ENCODE measurements at regions not wholly inside any gene's neighbourhood (a gene's known extent, or its start where the extent isn't known, plus 50 kb on each side); places are given as distances from the start of the nearest gene placed in this dataset.

DNA sequence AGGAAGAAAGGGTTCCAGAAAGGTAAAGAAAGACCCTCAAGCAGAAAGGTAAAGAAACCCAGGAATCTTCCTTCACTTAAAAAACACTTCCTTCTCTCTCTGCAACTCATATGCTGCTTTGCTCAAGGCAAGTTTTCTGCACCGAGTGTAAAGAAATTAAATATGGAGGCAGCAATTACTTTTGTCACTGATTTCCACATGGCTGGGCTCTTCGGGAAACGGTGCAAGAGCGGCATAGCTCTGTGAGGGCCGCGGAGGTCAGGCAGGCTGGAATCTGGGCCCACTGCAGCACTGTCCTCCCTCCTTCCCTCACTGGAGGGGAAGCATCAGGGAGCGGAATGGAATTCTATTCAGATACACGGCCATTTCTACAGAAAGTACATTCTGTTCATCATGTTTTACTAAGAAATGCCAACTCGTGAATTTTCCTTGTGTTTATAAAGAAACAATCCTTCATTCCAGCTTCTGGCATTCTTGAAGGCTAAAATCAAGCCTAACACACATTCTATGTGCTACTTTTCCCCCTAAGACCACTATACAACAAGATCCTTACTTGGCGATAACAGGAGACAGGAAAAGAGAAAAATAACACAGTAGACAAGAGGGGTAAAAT lies 212.2 kb downstream of the SIPA1L2 start:
- H4K8ac ChIP-seq (ENCODE audit: low read depth in 2 of 2, low read length in 2 of 2), result no peak overlapping the region
- DNase-seq (no peak), ATAC-seq (ENCODE audit: low read depth) (no peak)
- no peak overlapping the region for H4K5ac ChIP-seq (ENCODE audit: low read depth, low read length)
- intact Hi-C loops (cut with micrococcal nuclease), result no loop called here
- H2BK120ac ChIP-seq (ENCODE audit: low read depth, low read length), result no peak overlapping the region
- H3K4me1 ChIP-seq (ENCODE audit: control insufficient read depth, insufficient read depth, low read length), result no peaks in the 10 kb centered on the region
- no peak overlapping the region for H3K27ac ChIP-seq (ENCODE audit: insufficient read depth, low read length)
- in situ Hi-C loops (cut with MboI; ENCODE audit: low sequenced_read_pairs), result no loop called here
- H4K91ac ChIP-seq (ENCODE audit: insufficient read depth, low read depth, low read length), result no peak overlapping the region
- H3K9me3 ChIP-seq (ENCODE audit: control insufficient read depth, insufficient read depth, low read length), result no peaks in the 10 kb centered on the region
- no peaks in the 10 kb centered on the region for H3K27me3 ChIP-seq (ENCODE audit: control insufficient read depth, insufficient read depth, low read length)
- H2AK9ac ChIP-seq (replicated peaks; ENCODE audit: low read depth, low read length, poor library complexity), result no peak overlapping the region
- WGBS, 2 experiments (ENCODE audit: extremely low coverage in 2 of 2, insufficient read length in 1 of 2), result no CpG with 5 or more reads among the region's 10 CpGs
- no peak overlapping the region for H2AK5ac ChIP-seq (ENCODE audit: low read depth, low read length)
- ChIA-PET CTCF (no interaction called here), POLR2A (ENCODE audit: unreplicated experiment) (no interaction called here)
- no peak overlapping the region for H3K56ac ChIP-seq (ENCODE audit: extremely low read depth, insufficient read depth, low read length)
- no TSS peak for BruUV-seq (replicated peaks)
- no peak overlapping the region for H2AFZ ChIP-seq (replicated peaks; ENCODE audit: low read length, poor library complexity)
- no peak overlapping the region for H3K4me3 ChIP-seq (ENCODE audit: insufficient read depth, low read depth, low read length)
- H3K4ac ChIP-seq (ENCODE audit: low read depth, low read length), result no peak overlapping the region
- H3K9me1 ChIP-seq (ENCODE audit: insufficient read depth, low read length), result no peaks in the 10 kb centered on the region; the same call in 1 of the 2 replicates
- no peaks in the 10 kb centered on the region for H4K20me1 ChIP-seq (ENCODE audit: insufficient read depth, low read length)
- no peak overlapping the region for H3K23ac ChIP-seq (ENCODE audit: low read depth, low read length)
- no peak overlapping the region for H3K9ac ChIP-seq (ENCODE audit: low read depth, low read length)
- TF ChIP-seq, protein P1, sequence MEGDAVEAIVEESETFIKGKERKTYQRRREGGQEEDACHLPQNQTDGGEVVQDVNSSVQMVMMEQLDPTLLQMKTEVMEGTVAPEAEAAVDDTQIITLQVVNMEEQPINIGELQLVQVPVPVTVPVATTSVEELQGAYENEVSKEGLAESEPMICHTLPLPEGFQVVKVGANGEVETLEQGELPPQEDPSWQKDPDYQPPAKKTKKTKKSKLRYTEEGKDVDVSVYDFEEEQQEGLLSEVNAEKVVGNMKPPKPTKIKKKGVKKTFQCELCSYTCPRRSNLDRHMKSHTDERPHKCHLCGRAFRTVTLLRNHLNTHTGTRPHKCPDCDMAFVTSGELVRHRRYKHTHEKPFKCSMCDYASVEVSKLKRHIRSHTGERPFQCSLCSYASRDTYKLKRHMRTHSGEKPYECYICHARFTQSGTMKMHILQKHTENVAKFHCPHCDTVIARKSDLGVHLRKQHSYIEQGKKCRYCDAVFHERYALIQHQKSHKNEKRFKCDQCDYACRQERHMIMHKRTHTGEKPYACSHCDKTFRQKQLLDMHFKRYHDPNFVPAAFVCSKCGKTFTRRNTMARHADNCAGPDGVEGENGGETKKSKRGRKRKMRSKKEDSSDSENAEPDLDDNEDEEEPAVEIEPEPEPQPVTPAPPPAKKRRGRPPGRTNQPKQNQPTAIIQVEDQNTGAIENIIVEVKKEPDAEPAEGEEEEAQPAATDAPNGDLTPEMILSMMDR (conservative IDR thresholded peaks at IDR 0.05; ENCODE audit: low read depth, low read length), result no peak
- TF ChIP-seq MAFK (IDR thresholded peaks at IDR 0.05; ENCODE audit: low read depth, low read length), result peak; percentile 70
- no peak overlapping the region for H2BK15ac ChIP-seq (ENCODE audit: low read depth, low read length)
- no peak overlapping the region for H2BK5ac ChIP-seq (ENCODE audit: low read depth, low read length, poor library complexity, severe bottlenecking)
- H3K14ac ChIP-seq (replicated peaks; ENCODE audit: low read depth, low read length), result no peak overlapping the region
- peaks cover 24% of the 10 kb centered on the region; the same call in 1 of the 2 replicates for H3K36me3 ChIP-seq (ENCODE audit: control insufficient read depth, insufficient read depth, low read length)
- H3K79me1 ChIP-seq (ENCODE audit: low read depth in 1 of 2, low read length in 2 of 2), result no peaks in the 10 kb centered on the region
- H3K4me2 ChIP-seq (ENCODE audit: low read depth, low read length), result no peak overlapping the region
- dilution Hi-C loops (cut with HindIII; ENCODE audit: low sequenced_read_pairs, unreplicated experiment), result no loop called here
- no peak overlapping the region for H2BK20ac ChIP-seq (ENCODE audit: low read depth, low read length)
- H3K18ac ChIP-seq (ENCODE audit: low read depth, low read length), result no peak overlapping the region

All from IMR-90 (cell line).